ENCODE measurements at regions not wholly inside any gene's neighbourhood (a gene's known extent, or its start where the extent isn't known, plus 50 kb on each side); places are given as distances from the start of the nearest gene placed in this dataset.

DNA sequence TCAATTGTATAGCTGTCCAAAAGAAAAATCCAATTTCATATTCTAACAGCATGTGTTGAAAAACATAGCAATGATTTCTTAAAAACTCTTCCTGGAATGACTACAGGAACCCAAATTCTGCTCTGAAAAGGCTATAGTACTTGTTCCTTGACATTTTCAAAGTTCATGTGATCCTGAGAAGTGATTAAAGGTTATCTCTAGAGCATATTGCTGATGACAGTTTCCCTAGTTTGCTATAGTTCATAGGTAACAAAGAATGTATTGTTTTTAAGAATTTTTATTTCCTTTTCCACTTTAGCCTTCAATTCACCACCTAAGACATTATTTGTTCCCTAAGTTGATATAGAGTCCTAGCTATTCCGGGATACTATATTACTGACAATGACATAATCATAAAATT, 1614.6 kb downstream of the PCDH7 start (continued):
- TF ChIP-seq EP300 (IDR thresholded peaks at IDR 0.05; ENCODE audit: borderline replicate concordance in 1 of 2, low read depth in 2 of 2, low read length in 2 of 2) (no peak), TBP (IDR thresholded peaks at IDR 0.05; ENCODE audit: low read depth, low read length) (no peak), SRF (IDR thresholded peaks at IDR 0.05; ENCODE audit: low read depth, low read length) (no peak), BCL11A (IDR thresholded peaks at IDR 0.05; ENCODE audit: low read depth in 2 of 2, low read length in 2 of 2) (no peak), TEAD4 (IDR thresholded peaks at IDR 0.05; ENCODE audit: low read depth, low read length) (no peak), PHF8 (conservative IDR thresholded peaks at IDR 0.05; ENCODE audit: low read depth, low read length) (no peak), SP4 (IDR thresholded peaks at IDR 0.05; ENCODE audit: low read length) (no peak)
